ENCODE measurements at regions not wholly inside any gene's neighbourhood (a gene's known extent, or its start where the extent isn't known, plus 50 kb on each side); places are given as distances from the start of the nearest gene placed in this dataset.

- H3K79me2 ChIP-seq (ENCODE audit: control insufficient read depth, insufficient read depth, low read length, poor library complexity), result no peaks in the 10 kb centered on the region
- H3K14ac ChIP-seq (ENCODE audit: low read length), result no peak overlapping the region
- H3K36me3 ChIP-seq (ENCODE audit: control insufficient read depth in 1 of 2, insufficient read depth in 2 of 2, low read length in 2 of 2), result no peaks in the 10 kb centered on the region
- no peak overlapping the region for H4K12ac ChIP-seq (ENCODE audit: low read depth, low read length)
- WGBS (ENCODE audit: extremely low coverage, insufficient coverage, insufficient read length), result no CpG with 5 or more reads among the region's 1 CpG
- H3K9me3 ChIP-seq (ENCODE audit: insufficient read depth, low read depth, low read length), result peaks cover 4% of the 10 kb centered on the region
- H2BK12ac ChIP-seq (ENCODE audit: low read length), result no peak overlapping the region
- H3K4me3 ChIP-seq (ENCODE audit: low read depth, low read length), result no peak overlapping the region
- no peak overlapping the region for H4K91ac ChIP-seq (ENCODE audit: low read depth, low read length)
- no peak overlapping the region for H4K8ac ChIP-seq (ENCODE audit: low read depth, low read length)
- no peak overlapping the region for H2BK120ac ChIP-seq (ENCODE audit: insufficient read depth, low read length, poor library complexity)
- H3K4me1 ChIP-seq (ENCODE audit: control insufficient read depth in 1 of 2, insufficient read depth in 2 of 2, low read length in 2 of 2), result no peaks in the 10 kb centered on the region
- no peaks in the 10 kb centered on the region for H3K27me3 ChIP-seq (ENCODE audit: insufficient read depth, low read length)
- no peak overlapping the region for H3K23ac ChIP-seq (ENCODE audit: low read length)
- no peak overlapping the region for H3K4me2 ChIP-seq (ENCODE audit: low read length)
- no peak overlapping the region for H3K27ac ChIP-seq (ENCODE audit: low read depth, low read length)
- no peak overlapping the region for H2AFZ ChIP-seq (ENCODE audit: insufficient read depth, low read length, poor library complexity)
- no peak overlapping the region for H2AK5ac ChIP-seq (ENCODE audit: low read length)
- H2BK5ac ChIP-seq (ENCODE audit: low read depth, low read length, poor library complexity), result no peak overlapping the region
- H3K4ac ChIP-seq (ENCODE audit: low read depth, low read length), result no peak overlapping the region
- no peaks in the 10 kb centered on the region for H3K79me1 ChIP-seq (ENCODE audit: low read length)
- no peak for DNase-seq
- H3K9ac ChIP-seq (ENCODE audit: low read length), result no peak overlapping the region
- no peak overlapping the region for H3K18ac ChIP-seq (ENCODE audit: low read length)
Measured at GRCh38 chr18:53819174-53819573, 405.3 kb downstream of the MBD2 start.

- Histone ChIP-seq H2AK5ac (ENCODE audit: low read length) (no peak overlapping the region), H2BK120ac (ENCODE audit: insufficient read depth, low read length, poor library complexity) (no peak overlapping the region), H2BK12ac (ENCODE audit: low read length) (no peak overlapping the region), H3K4me2 (ENCODE audit: low read length) (no peak overlapping the region), H2BK5ac (ENCODE audit: low read depth, low read length, poor library complexity) (no peak overlapping the region), H3K27me3 (ENCODE audit: insufficient read depth, low read length) (no peaks in the 10 kb centered on the region), H3K4me1 (ENCODE audit: control insufficient read depth in 1 of 2, insufficient read depth in 2 of 2, low read length in 2 of 2) (no peaks in the 10 kb centered on the region), H4K12ac (ENCODE audit: low read depth, low read length) (no peak overlapping the region), H3K9me3 (ENCODE audit: insufficient read depth, low read depth, low read length) (peaks cover 4% of the 10 kb centered on the region), H3K9ac (ENCODE audit: low read length) (no peak overlapping the region), H4K8ac (ENCODE audit: low read depth, low read length) (no peak overlapping the region), H3K18ac (ENCODE audit: low read length) (no peak overlapping the region), H3K14ac (ENCODE audit: low read length) (no peak overlapping the region), H3K79me1 (ENCODE audit: low read length) (no peaks in the 10 kb centered on the region), H2AFZ (ENCODE audit: insufficient read depth, low read length, poor library complexity) (no peak overlapping the region), H3K36me3 (ENCODE audit: control insufficient read depth in 1 of 2, insufficient read depth in 2 of 2, low read length in 2 of 2) (no peaks in the 10 kb centered on the region), H3K23ac (ENCODE audit: low read length) (no peak overlapping the region), H3K4ac (ENCODE audit: low read depth, low read length) (no peak overlapping the region), H4K91ac (ENCODE audit: low read depth, low read length) (no peak overlapping the region), H3K79me2 (ENCODE audit: control insufficient read depth, insufficient read depth, low read length, poor library complexity) (no peaks in the 10 kb centered on the region), H3K4me3 (ENCODE audit: low read depth, low read length) (no peak overlapping the region), H3K27ac (ENCODE audit: low read depth, low read length) (no peak overlapping the region)
- no CpG with 5 or more reads among the region's 1 CpG for WGBS (ENCODE audit: extremely low coverage, insufficient coverage, insufficient read length)
- DNase-seq, result no peak
Measured at GRCh38 chr18:53817976-53818950, 406.2 kb downstream of the MBD2 start.

- Histone ChIP-seq H4K12ac (ENCODE audit: low read depth, low read length) (no peak overlapping the region), H3K79me1 (ENCODE audit: low read length) (no peaks in the 10 kb centered on the region), H3K14ac (ENCODE audit: low read length) (no peak overlapping the region), H2AFZ (ENCODE audit: insufficient read depth, low read length, poor library complexity) (no peak overlapping the region), H3K4me2 (ENCODE audit: low read length) (no peak overlapping the region), H2AK5ac (ENCODE audit: low read length) (no peak overlapping the region), H3K9ac (ENCODE audit: low read length) (no peak overlapping the region), H3K18ac (ENCODE audit: low read length) (no peak overlapping the region), H3K79me2 (ENCODE audit: control insufficient read depth, insufficient read depth, low read length, poor library complexity) (no peaks in the 10 kb centered on the region), H2BK12ac (ENCODE audit: low read length) (no peak overlapping the region), H3K23ac (ENCODE audit: low read length) (no peak overlapping the region), H4K8ac (ENCODE audit: low read depth, low read length) (no peak overlapping the region), H3K4ac (ENCODE audit: low read depth, low read length) (no peak overlapping the region), H3K4me1 (ENCODE audit: control insufficient read depth in 1 of 2, insufficient read depth in 2 of 2, low read length in 2 of 2) (no peaks in the 10 kb centered on the region), H3K27ac (ENCODE audit: low read depth, low read length) (no peak overlapping the region), H4K91ac (ENCODE audit: low read depth, low read length) (no peak overlapping the region), H2BK120ac (ENCODE audit: insufficient read depth, low read length, poor library complexity) (no peak overlapping the region), H3K9me3 (ENCODE audit: insufficient read depth, low read depth, low read length) (no peaks in the 10 kb centered on the region), H2BK5ac (ENCODE audit: low read depth, low read length, poor library complexity) (no peak overlapping the region), H3K27me3 (ENCODE audit: insufficient read depth, low read length) (no peaks in the 10 kb centered on the region), H3K36me3 (ENCODE audit: control insufficient read depth in 1 of 2, insufficient read depth in 2 of 2, low read length in 2 of 2) (no peaks in the 10 kb centered on the region), H3K4me3 (ENCODE audit: low read depth, low read length) (no peak overlapping the region)
- no peak for DNase-seq
- WGBS (ENCODE audit: extremely low coverage, insufficient coverage, insufficient read length), result no CpG with 5 or more reads among the region's 2 CpGs
Measured at GRCh38 chr18:53800171-53800570, 424.3 kb downstream of the MBD2 start.

GRCh38 chr18:53799134-53799533 lies 425.3 kb downstream of the MBD2 start:
- no peak overlapping the region for H4K8ac ChIP-seq (ENCODE audit: low read depth, low read length)
- no peaks in the 10 kb centered on the region for H3K4me1 ChIP-seq (ENCODE audit: control insufficient read depth in 1 of 2, insufficient read depth in 2 of 2, low read length in 2 of 2)
- H2BK12ac ChIP-seq (ENCODE audit: low read length), result no peak overlapping the region
- H3K79me1 ChIP-seq (ENCODE audit: low read length), result no peaks in the 10 kb centered on the region
- no peak overlapping the region for H3K4me3 ChIP-seq (ENCODE audit: low read depth, low read length)
- no peak overlapping the region for H4K91ac ChIP-seq (ENCODE audit: low read depth, low read length)
- H3K9ac ChIP-seq (ENCODE audit: low read length), result no peak overlapping the region
- no peak overlapping the region for H4K12ac ChIP-seq (ENCODE audit: low read depth, low read length)
- DNase-seq, result no peak
- no peak overlapping the region for H3K18ac ChIP-seq (ENCODE audit: low read length)
- H2AK5ac ChIP-seq (ENCODE audit: low read length), result no peak overlapping the region
- no peak overlapping the region for H2BK120ac ChIP-seq (ENCODE audit: insufficient read depth, low read length, poor library complexity)
- H3K23ac ChIP-seq (ENCODE audit: low read length), result no peak overlapping the region
- no peak overlapping the region for H3K4me2 ChIP-seq (ENCODE audit: low read length)
- H3K79me2 ChIP-seq (ENCODE audit: control insufficient read depth, insufficient read depth, low read length, poor library complexity), result no peaks in the 10 kb centered on the region
- H2BK5ac ChIP-seq (ENCODE audit: low read depth, low read length, poor library complexity), result no peak overlapping the region
- no peak overlapping the region for H3K14ac ChIP-seq (ENCODE audit: low read length)
- H3K4ac ChIP-seq (ENCODE audit: low read depth, low read length), result no peak overlapping the region
- no peak overlapping the region for H2AFZ ChIP-seq (ENCODE audit: insufficient read depth, low read length, poor library complexity)
- H3K27me3 ChIP-seq (ENCODE audit: insufficient read depth, low read length), result no peaks in the 10 kb centered on the region
- H3K9me3 ChIP-seq (ENCODE audit: insufficient read depth, low read depth, low read length), result no peaks in the 10 kb centered on the region
- H3K27ac ChIP-seq (ENCODE audit: low read depth, low read length), result no peak overlapping the region
- H3K36me3 ChIP-seq (ENCODE audit: control insufficient read depth in 1 of 2, insufficient read depth in 2 of 2, low read length in 2 of 2), result no peaks in the 10 kb centered on the region
